ENCODE measurements at regions not wholly inside any gene's neighbourhood (a gene's known extent, or its start where the extent isn't known, plus 50 kb on each side); places are given as distances from the start of the nearest gene placed in this dataset.

DNA sequence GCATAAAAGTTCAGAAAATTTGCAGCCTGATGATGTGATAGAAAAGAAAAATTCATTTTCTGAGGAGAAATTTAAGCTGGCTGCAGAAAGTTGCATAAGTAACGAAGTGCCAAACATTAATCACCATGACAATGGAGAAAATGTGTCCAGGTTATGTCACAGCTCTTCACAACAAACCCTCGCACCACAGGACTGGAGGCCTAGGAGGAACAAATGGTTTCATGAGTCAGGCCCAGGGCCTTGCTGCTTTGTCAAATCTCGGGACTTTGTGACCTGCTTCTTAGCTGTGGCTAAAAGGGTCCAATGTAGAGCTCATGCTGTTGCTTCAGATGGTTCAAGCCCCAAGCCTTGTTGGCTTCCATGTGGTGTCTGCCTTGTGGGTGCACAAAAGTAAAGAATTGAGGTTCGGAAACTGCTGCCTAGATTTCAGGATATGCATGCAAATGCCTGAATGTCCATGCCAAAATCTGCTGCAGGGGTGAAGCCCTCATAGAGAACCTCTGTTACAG is 527.4 kb downstream of the SH3BGRL start:
- TF ChIP-seq SMC3 (conservative IDR thresholded peaks at IDR 0.05; ENCODE audit: poor library complexity), result no peak
- no peak for TF ChIP-seq POLR2AphosphoS5 (IDR thresholded peaks at IDR 0.05)
- TF ChIP-seq, protein P1, sequence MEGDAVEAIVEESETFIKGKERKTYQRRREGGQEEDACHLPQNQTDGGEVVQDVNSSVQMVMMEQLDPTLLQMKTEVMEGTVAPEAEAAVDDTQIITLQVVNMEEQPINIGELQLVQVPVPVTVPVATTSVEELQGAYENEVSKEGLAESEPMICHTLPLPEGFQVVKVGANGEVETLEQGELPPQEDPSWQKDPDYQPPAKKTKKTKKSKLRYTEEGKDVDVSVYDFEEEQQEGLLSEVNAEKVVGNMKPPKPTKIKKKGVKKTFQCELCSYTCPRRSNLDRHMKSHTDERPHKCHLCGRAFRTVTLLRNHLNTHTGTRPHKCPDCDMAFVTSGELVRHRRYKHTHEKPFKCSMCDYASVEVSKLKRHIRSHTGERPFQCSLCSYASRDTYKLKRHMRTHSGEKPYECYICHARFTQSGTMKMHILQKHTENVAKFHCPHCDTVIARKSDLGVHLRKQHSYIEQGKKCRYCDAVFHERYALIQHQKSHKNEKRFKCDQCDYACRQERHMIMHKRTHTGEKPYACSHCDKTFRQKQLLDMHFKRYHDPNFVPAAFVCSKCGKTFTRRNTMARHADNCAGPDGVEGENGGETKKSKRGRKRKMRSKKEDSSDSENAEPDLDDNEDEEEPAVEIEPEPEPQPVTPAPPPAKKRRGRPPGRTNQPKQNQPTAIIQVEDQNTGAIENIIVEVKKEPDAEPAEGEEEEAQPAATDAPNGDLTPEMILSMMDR (IDR thresholded peaks at IDR 0.05; ENCODE audit: poor library complexity, severe bottlenecking), result no peak
- TF ChIP-seq EZH2 (IDR thresholded peaks at IDR 0.05; ENCODE audit: borderline replicate concordance, insufficient read depth, low read length, poor library complexity, severe bottlenecking), result no peak
- TF ChIP-seq, protein P2, sequence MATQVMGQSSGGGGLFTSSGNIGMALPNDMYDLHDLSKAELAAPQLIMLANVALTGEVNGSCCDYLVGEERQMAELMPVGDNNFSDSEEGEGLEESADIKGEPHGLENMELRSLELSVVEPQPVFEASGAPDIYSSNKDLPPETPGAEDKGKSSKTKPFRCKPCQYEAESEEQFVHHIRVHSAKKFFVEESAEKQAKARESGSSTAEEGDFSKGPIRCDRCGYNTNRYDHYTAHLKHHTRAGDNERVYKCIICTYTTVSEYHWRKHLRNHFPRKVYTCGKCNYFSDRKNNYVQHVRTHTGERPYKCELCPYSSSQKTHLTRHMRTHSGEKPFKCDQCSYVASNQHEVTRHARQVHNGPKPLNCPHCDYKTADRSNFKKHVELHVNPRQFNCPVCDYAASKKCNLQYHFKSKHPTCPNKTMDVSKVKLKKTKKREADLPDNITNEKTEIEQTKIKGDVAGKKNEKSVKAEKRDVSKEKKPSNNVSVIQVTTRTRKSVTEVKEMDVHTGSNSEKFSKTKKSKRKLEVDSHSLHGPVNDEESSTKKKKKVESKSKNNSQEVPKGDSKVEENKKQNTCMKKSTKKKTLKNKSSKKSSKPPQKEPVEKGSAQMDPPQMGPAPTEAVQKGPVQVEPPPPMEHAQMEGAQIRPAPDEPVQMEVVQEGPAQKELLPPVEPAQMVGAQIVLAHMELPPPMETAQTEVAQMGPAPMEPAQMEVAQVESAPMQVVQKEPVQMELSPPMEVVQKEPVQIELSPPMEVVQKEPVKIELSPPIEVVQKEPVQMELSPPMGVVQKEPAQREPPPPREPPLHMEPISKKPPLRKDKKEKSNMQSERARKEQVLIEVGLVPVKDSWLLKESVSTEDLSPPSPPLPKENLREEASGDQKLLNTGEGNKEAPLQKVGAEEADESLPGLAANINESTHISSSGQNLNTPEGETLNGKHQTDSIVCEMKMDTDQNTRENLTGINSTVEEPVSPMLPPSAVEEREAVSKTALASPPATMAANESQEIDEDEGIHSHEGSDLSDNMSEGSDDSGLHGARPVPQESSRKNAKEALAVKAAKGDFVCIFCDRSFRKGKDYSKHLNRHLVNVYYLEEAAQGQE (IDR thresholded peaks at IDR 0.05; ENCODE audit: borderline replicate concordance), result no peak
